ENCODE measurements at regions not wholly inside any gene's neighbourhood (a gene's known extent, or its start where the extent isn't known, plus 50 kb on each side); places are given as distances from the start of the nearest gene placed in this dataset.

- TF ChIP-seq RFX5 (IDR thresholded peaks at IDR 0.05; ENCODE audit: low read depth, low read length) (no peak), MXD1 (CRISPR knock-in tag; IDR thresholded peaks at IDR 0.05) (no peak), RBM39 (IDR thresholded peaks at IDR 0.05; ENCODE audit: low read depth, low read length, poor library complexity, severe bottlenecking) (no peak), ELF1 (CRISPR knock-in tag; IDR thresholded peaks at IDR 0.05) (no peak), EED (CRISPR knock-in tag; IDR thresholded peaks at IDR 0.05) (no peak), POLR2AphosphoS5 (IDR thresholded peaks at IDR 0.05; ENCODE audit: low read depth, low read length) (no peak), ATF4 (CRISPR knock-in tag; IDR thresholded peaks at IDR 0.05) (no peak), ZNF121 (CRISPR knock-in tag; IDR thresholded peaks at IDR 0.05) (no peak), NRL (CRISPR knock-in tag; IDR thresholded peaks at IDR 0.05; ENCODE audit: borderline replicate concordance) (no peak), FOXA3 (CRISPR knock-in tag; IDR thresholded peaks at IDR 0.05) (no peak), ZNF567 (CRISPR knock-in tag; IDR thresholded peaks at IDR 0.05; ENCODE audit: borderline replicate concordance) (no peak)
Observed at GRCh38 chr11:134474070-134474860, 62.2 kb upstream of the B3GAT1 start.
